Caco-2 (cell line): ENCODE measurements at regions not wholly inside any gene's neighbourhood (a gene's known extent, or its start where the extent isn't known, plus 50 kb on each side); places are given as distances from the start of the nearest gene placed in this dataset.

Experiments
- BruUV-seq: library from RNA; stranded (reverse); fragments of 400-500 nt; replicated peaks from 2 replicates; lab custom pipeline; 2021; lab: Mats Ljungman, UMichigan
- CTCF ChIA-PET: fragments of 300-600 bp; sonication (Branson Sonifier 250); formaldehyde crosslinking; loops from one replicate; lab custom pipeline; 2022; ENCODE audit warnings: antibody characterized with exemption; lab: Charles Lee
- POLR2A ChIA-PET: fragments of 300-600 bp; sonication (Branson Sonifier 250); formaldehyde crosslinking; loops from one replicate; lab custom pipeline; 2022; ENCODE audit warnings: antibody characterized with exemption; lab: Charles Lee
- DNase-seq, 2 experiments: peaks; one replicate each; pipeline versions ENCODE4 v3.0.0 to v3.0.0-alpha.2; 2020 to 2022
- H3K27me3 ChIP-seq: replicated peaks from 2 replicates; pipeline ENCODE4 v1.6.0; 2011; ENCODE audit warnings: low read length; ENCODE audit not compliant: control insufficient read depth, insufficient read depth
- H3K36me3 ChIP-seq: 2 replicates; pipeline ENCODE4 v1.5.1; 2011; ENCODE audit warnings: low read length; ENCODE audit not compliant: control insufficient read depth, insufficient read depth
- H3K4me1 ChIP-seq: fragments of 250-450 bp; sonication (Bioruptor Pico); 2 replicates; pipeline ENCODE4 v1.5.1; 2020; ENCODE audit warnings: mild to moderate bottlenecking
- H3K4me3 ChIP-seq: 2 replicates; pipeline ENCODE4 v1.5.1; 2011; ENCODE audit warnings: low read depth, mild to moderate bottlenecking, control low read depth, low read length
- H3K9me3 ChIP-seq: fragments of 250-450 bp; sonication (Bioruptor Pico); 2 replicates; pipeline ENCODE4 v1.5.1; 2020; ENCODE audit warnings: mild to moderate bottlenecking, moderate library complexity
- H3K27ac Mint-ChIP-seq: one replicate; pipeline ENCODE4 v1.8.0; 2022; ENCODE audit warnings: mixed read lengths; ENCODE audit not compliant: unreplicated experiment
- H3K27me3 Mint-ChIP-seq: one replicate; pipeline ENCODE4 v1.8.0; 2022; ENCODE audit warnings: mixed read lengths; ENCODE audit not compliant: insufficient read depth, unreplicated experiment
- H3K36me3 Mint-ChIP-seq: one replicate; pipeline ENCODE4 v1.8.0; 2022; ENCODE audit warnings: mild to moderate bottlenecking, mixed read lengths; ENCODE audit not compliant: insufficient read depth, unreplicated experiment
- H3K4me1 Mint-ChIP-seq: one replicate; pipeline ENCODE4 v1.8.0; 2022; ENCODE audit warnings: low read depth, mixed read lengths; ENCODE audit not compliant: unreplicated experiment
- H3K4me3 Mint-ChIP-seq: one replicate; pipeline ENCODE4 v1.8.0; 2022; ENCODE audit warnings: mild to moderate bottlenecking, moderate library complexity, mixed read lengths; ENCODE audit not compliant: unreplicated experiment
- H3K9me3 Mint-ChIP-seq: one replicate; pipeline ENCODE4 v1.8.0; 2022; ENCODE audit warnings: mixed read lengths; ENCODE audit not compliant: unreplicated experiment
- CTCF ChIP-seq, 2 experiments: fragments of 200-600 bp in 1 of 2; IDR thresholded peaks; 1 replicate in 1 of 2; 2 replicates in 1 of 2; pipeline versions ENCODE4 v1.5.1 to v1.8.0; 2011 to 2022; ENCODE audit warnings: antibody characterized with exemption in 1 of 2, control low read depth in 1 of 2, inconsistent platforms in 1 of 2, low read depth in 1 of 2, low read length in 1 of 2, mild to moderate bottlenecking in 1 of 2, moderate library complexity in 1 of 2; ENCODE audit not compliant: insufficient read depth in 1 of 2, severe bottlenecking in 1 of 2, unreplicated experiment in 1 of 2
- intact Hi-C: fragments of 100-400 bp; cut with micrococcal nuclease; formaldehyde crosslinking; loops from one replicate; pipeline ENCODE4 v1.10.0; 2022; ENCODE audit not compliant: unreplicated experiment

DNA sequence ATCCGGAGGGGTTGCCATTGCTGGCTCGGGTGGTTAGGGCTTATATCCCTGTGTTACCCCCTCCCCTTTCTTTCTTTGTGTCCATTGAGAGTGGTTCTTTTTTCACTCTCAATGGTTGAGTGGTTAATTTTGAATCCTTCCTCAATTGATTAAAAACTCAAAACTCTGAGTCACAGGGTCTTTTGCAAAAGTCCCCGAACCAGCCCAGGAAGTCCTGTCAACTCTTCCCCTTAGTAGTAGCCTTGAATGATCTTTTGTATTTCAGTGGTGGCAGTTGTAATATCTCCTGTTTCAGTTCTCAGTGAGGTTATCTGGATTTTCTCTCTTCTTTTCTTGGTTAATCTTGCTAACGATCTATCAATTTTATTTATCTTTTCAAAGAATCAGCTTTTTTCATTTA is 170.0 kb upstream of the GYPA start:
- H3K9me3 Mint-ChIP-seq = peaks cover 29% of the 10 kb centered on the region
- no peaks in the 10 kb centered on the region for H3K9me3 ChIP-seq
- H3K4me3 Mint-ChIP-seq = no peak overlapping the region
- intact Hi-C loops = no loop called here
- no peaks in the 10 kb centered on the region for H3K4me1 ChIP-seq
- H3K4me3 ChIP-seq = no peak overlapping the region
- DNase-seq = no peak
- CTCF ChIA-PET = no interaction called here
- H3K4me1 Mint-ChIP-seq = no peaks in the 10 kb centered on the region
- peaks cover 6% of the 10 kb centered on the region for H3K27me3 Mint-ChIP-seq
- H3K27me3 ChIP-seq = no peaks in the 10 kb centered on the region
- H3K36me3 ChIP-seq = no peaks in the 10 kb centered on the region
- H3K27ac Mint-ChIP-seq = no peak overlapping the region
- H3K36me3 Mint-ChIP-seq = no peaks in the 10 kb centered on the region
- no peak for TF ChIP-seq CTCF (IDR thresholded peaks at IDR 0.05; ENCODE audit: insufficient read depth in 1 of 2, low read depth in 1 of 2, low read length in 1 of 2, severe bottlenecking in 1 of 2, unreplicated experiment in 1 of 2)
- BruUV-seq = no TSS peak
- POLR2A ChIA-PET = no interaction called here

DNA sequence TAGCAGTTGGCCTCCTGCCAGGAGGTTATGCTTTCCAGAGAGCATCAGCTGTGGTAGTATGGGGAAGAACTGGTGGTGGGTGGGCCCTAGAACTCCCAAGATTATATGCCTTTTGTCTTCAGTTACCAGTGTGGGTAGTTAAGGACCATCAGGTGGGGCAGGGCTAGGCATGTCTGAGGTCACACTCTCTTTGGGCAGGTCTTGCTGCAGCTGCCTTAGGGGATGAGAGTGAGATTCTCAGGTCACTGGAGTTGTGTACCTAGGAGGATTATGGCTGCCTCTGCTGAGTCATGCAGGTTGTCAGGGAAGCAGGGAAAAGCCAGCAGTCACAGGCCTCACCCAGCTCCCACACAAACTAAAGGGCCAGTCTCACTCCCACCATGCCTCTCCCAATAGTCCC is 172.9 kb upstream of the GYPA start:
- Mint-ChIP-seq H3K36me3 (no peaks in the 10 kb centered on the region), H3K27me3 (peaks cover 3% of the 10 kb centered on the region), H3K4me3 (no peak overlapping the region), H3K27ac (no peak overlapping the region), H3K9me3 (peaks cover 29% of the 10 kb centered on the region), H3K4me1 (no peaks in the 10 kb centered on the region)
- Histone ChIP-seq H3K4me3 (no peak overlapping the region), H3K9me3 (no peaks in the 10 kb centered on the region), H3K36me3 (no peaks in the 10 kb centered on the region), H3K27me3 (no peaks in the 10 kb centered on the region), H3K4me1 (no peaks in the 10 kb centered on the region)
- no TSS peak for BruUV-seq
- DNase-seq = no peak
- POLR2A ChIA-PET = no interaction called here
- CTCF ChIA-PET = no interaction called here
- intact Hi-C loops = no loop called here
- no peak for TF ChIP-seq CTCF (IDR thresholded peaks at IDR 0.05; ENCODE audit: insufficient read depth in 1 of 2, low read depth in 1 of 2, low read length in 1 of 2, severe bottlenecking in 1 of 2, unreplicated experiment in 1 of 2)

GRCh38 chr4:144316869-144317268 is 176.4 kb upstream of the GYPA start:
- H3K36me3 ChIP-seq = no peaks in the 10 kb centered on the region
- Mint-ChIP-seq H3K9me3 (peaks cover 15% of the 10 kb centered on the region), H3K4me3 (no peak overlapping the region), H3K36me3 (no peaks in the 10 kb centered on the region), H3K4me1 (no peaks in the 10 kb centered on the region), H3K27me3 (no peaks in the 10 kb centered on the region), H3K27ac (no peak overlapping the region)
- POLR2A ChIA-PET = no interaction called here
- TF ChIP-seq CTCF (IDR thresholded peaks at IDR 0.05; ENCODE audit: insufficient read depth in 1 of 2, low read depth in 1 of 2, low read length in 1 of 2, severe bottlenecking in 1 of 2, unreplicated experiment in 1 of 2) = no peak
- CTCF ChIA-PET = no interaction called here
- no peaks in the 10 kb centered on the region for H3K27me3 ChIP-seq
- H3K4me3 ChIP-seq = no peak overlapping the region
- intact Hi-C loops = no loop called here
- no peak for DNase-seq
- H3K9me3 ChIP-seq = no peaks in the 10 kb centered on the region
- no peaks in the 10 kb centered on the region for H3K4me1 ChIP-seq
- BruUV-seq = no TSS peak
